BLaER1 (cell line): ENCODE measurements at regions not wholly inside any gene's neighbourhood (a gene's known extent, or its start where the extent isn't known, plus 50 kb on each side); places are given as distances from the start of the nearest gene placed in this dataset.

Experiments
- H3K27ac ChIP-seq: shearing (Covaris generic); formaldehyde crosslinking; 2 replicates; pipeline ENCODE4 v1.8.1; 2022
- H3K27me3 ChIP-seq: shearing (Covaris generic); formaldehyde crosslinking; 2 replicates; pipeline ENCODE4 v1.8.1; 2022
- H3K36me3 ChIP-seq: shearing (Covaris generic); formaldehyde crosslinking; 2 replicates; pipeline ENCODE4 v1.8.1; 2022
- H3K4me1 ChIP-seq: shearing (Covaris generic); formaldehyde crosslinking; 2 replicates; pipeline ENCODE4 v1.8.1; 2022
- H3K4me2 ChIP-seq: shearing (Covaris generic); formaldehyde crosslinking; 2 replicates; pipeline ENCODE4 v1.8.1; 2022
- H3K4me3 ChIP-seq: shearing (Covaris generic); formaldehyde crosslinking; 2 replicates; pipeline ENCODE4 v1.8.1; 2022
- H3K9ac ChIP-seq: shearing (Covaris generic); formaldehyde crosslinking; 2 replicates; pipeline ENCODE4 v1.8.1; 2022
- H3K9me3 ChIP-seq: shearing (Covaris generic); formaldehyde crosslinking; 2 replicates; pipeline ENCODE4 v1.8.1; 2022
- H4K20me1 ChIP-seq: shearing (Covaris generic); formaldehyde crosslinking; 2 replicates; pipeline ENCODE4 v1.8.1; 2022
- Cebpa-rat ChIP-seq: shearing (Covaris generic); IDR thresholded peaks from 2 replicates; pipeline ENCODE4 v1.8.1; 2022

- Histone ChIP-seq H3K27me3 (no peaks in the 10 kb centered on the region), H3K4me3 (no peak overlapping the region), H3K9ac (no peak overlapping the region), H3K9me3 (no peaks in the 10 kb centered on the region), H3K36me3 (no peaks in the 10 kb centered on the region), H3K27ac (no peak overlapping the region), H4K20me1 (no peaks in the 10 kb centered on the region), H3K4me1 (no peaks in the 10 kb centered on the region), H3K4me2 (no peak overlapping the region)
- TF ChIP-seq Cebpa-rat, result no peak
Observed at GRCh38 chr3:115423170-115423569, 200.1 kb upstream of the GAP43 start.

- Histone ChIP-seq H3K9ac (no peak overlapping the region), H3K36me3 (no peaks in the 10 kb centered on the region), H3K4me3 (no peak overlapping the region), H3K27me3 (no peaks in the 10 kb centered on the region), H3K27ac (no peak overlapping the region), H3K9me3 (no peaks in the 10 kb centered on the region), H4K20me1 (no peaks in the 10 kb centered on the region), H3K4me2 (no peak overlapping the region), H3K4me1 (no peaks in the 10 kb centered on the region)
- TF ChIP-seq Cebpa-rat, result no peak
Observed at GRCh38 chr3:115428841-115429240, 194.5 kb upstream of the GAP43 start.

GRCh38 chr3:115436767-115437301, 186.5 kb upstream of the GAP43 start:
- Histone ChIP-seq H3K27ac (no peak overlapping the region), H3K4me3 (no peak overlapping the region), H3K4me2 (no peak overlapping the region), H3K9me3 (no peaks in the 10 kb centered on the region), H3K4me1 (no peaks in the 10 kb centered on the region), H3K9ac (no peak overlapping the region), H4K20me1 (no peaks in the 10 kb centered on the region), H3K36me3 (no peaks in the 10 kb centered on the region), H3K27me3 (no peaks in the 10 kb centered on the region)
- TF ChIP-seq Cebpa-rat, result no peak

- no peaks in the 10 kb centered on the region for H4K20me1 ChIP-seq
- H3K36me3 ChIP-seq, result no peaks in the 10 kb centered on the region
- H3K9me3 ChIP-seq, result no peaks in the 10 kb centered on the region
- no peak overlapping the region for H3K4me2 ChIP-seq
- H3K4me1 ChIP-seq, result no peaks in the 10 kb centered on the region
- no peak overlapping the region for H3K4me3 ChIP-seq
- no peak for TF ChIP-seq Cebpa-rat
- H3K9ac ChIP-seq, result no peak overlapping the region
- H3K27me3 ChIP-seq, result no peaks in the 10 kb centered on the region
- H3K27ac ChIP-seq, result no peak overlapping the region
Observed at GRCh38 chr3:115438799-115439198, 184.5 kb upstream of the GAP43 start.

GRCh38 chr3:115445559-115445958, 177.8 kb upstream of the GAP43 start:
- H3K27me3 ChIP-seq, result no peaks in the 10 kb centered on the region
- no peaks in the 10 kb centered on the region for H3K4me1 ChIP-seq
- no peak overlapping the region for H3K27ac ChIP-seq
- H3K9me3 ChIP-seq, result no peaks in the 10 kb centered on the region
- H3K4me2 ChIP-seq, result no peak overlapping the region
- H4K20me1 ChIP-seq, result no peaks in the 10 kb centered on the region
- H3K9ac ChIP-seq, result no peak overlapping the region
- no peaks in the 10 kb centered on the region for H3K36me3 ChIP-seq
- H3K4me3 ChIP-seq, result no peak overlapping the region
- no peak for TF ChIP-seq Cebpa-rat

GRCh38 chr3:115448851-115449250, 174.5 kb upstream of the GAP43 start:
- H3K27me3 ChIP-seq, result no peaks in the 10 kb centered on the region
- H3K4me1 ChIP-seq, result no peaks in the 10 kb centered on the region
- no peak for TF ChIP-seq Cebpa-rat
- no peak overlapping the region for H3K27ac ChIP-seq
- H3K4me2 ChIP-seq, result no peak overlapping the region
- H4K20me1 ChIP-seq, result no peaks in the 10 kb centered on the region
- no peak overlapping the region for H3K4me3 ChIP-seq
- H3K9me3 ChIP-seq, result no peaks in the 10 kb centered on the region
- H3K36me3 ChIP-seq, result no peaks in the 10 kb centered on the region
- no peak overlapping the region for H3K9ac ChIP-seq

- TF ChIP-seq Cebpa-rat, result no peak
- Histone ChIP-seq H3K4me2 (no peak overlapping the region), H3K4me1 (no peaks in the 10 kb centered on the region), H3K4me3 (no peak overlapping the region), H3K27me3 (no peaks in the 10 kb centered on the region), H4K20me1 (no peaks in the 10 kb centered on the region), H3K9ac (no peak overlapping the region), H3K27ac (no peak overlapping the region), H3K9me3 (no peaks in the 10 kb centered on the region), H3K36me3 (no peaks in the 10 kb centered on the region)
Observed at GRCh38 chr3:115450036-115450435, 173.3 kb upstream of the GAP43 start.

- no peak overlapping the region for H3K4me3 ChIP-seq
- H4K20me1 ChIP-seq, result no peaks in the 10 kb centered on the region
- H3K27me3 ChIP-seq, result no peaks in the 10 kb centered on the region
- no peaks in the 10 kb centered on the region for H3K36me3 ChIP-seq
- no peak for TF ChIP-seq Cebpa-rat
- H3K9ac ChIP-seq, result no peak overlapping the region
- no peak overlapping the region for H3K4me2 ChIP-seq
- H3K9me3 ChIP-seq, result no peaks in the 10 kb centered on the region
- no peaks in the 10 kb centered on the region for H3K4me1 ChIP-seq
- no peak overlapping the region for H3K27ac ChIP-seq
Observed at GRCh38 chr3:115464036-115464435, 159.3 kb upstream of the GAP43 start.

GRCh38 chr3:115469649-115470048, 153.7 kb upstream of the GAP43 start:
- Histone ChIP-seq H3K4me1 (no peaks in the 10 kb centered on the region; the same call in 1 of the 2 replicates), H3K4me3 (no peak overlapping the region), H3K27me3 (no peaks in the 10 kb centered on the region), H3K9me3 (no peaks in the 10 kb centered on the region), H3K27ac (no peak overlapping the region), H3K36me3 (no peaks in the 10 kb centered on the region), H4K20me1 (no peaks in the 10 kb centered on the region), H3K4me2 (no peak overlapping the region), H3K9ac (no peak overlapping the region)
- no peak for TF ChIP-seq Cebpa-rat

GRCh38 chr3:115470254-115470653, 153.1 kb upstream of the GAP43 start:
- no peaks in the 10 kb centered on the region for H3K9me3 ChIP-seq
- H3K27ac ChIP-seq, result no peak overlapping the region
- H3K9ac ChIP-seq, result no peak overlapping the region
- no peak for TF ChIP-seq Cebpa-rat
- no peaks in the 10 kb centered on the region for H4K20me1 ChIP-seq
- H3K4me3 ChIP-seq, result no peak overlapping the region
- no peaks in the 10 kb centered on the region; the same call in 1 of the 2 replicates for H3K4me1 ChIP-seq
- H3K4me2 ChIP-seq, result no peak overlapping the region
- no peaks in the 10 kb centered on the region for H3K27me3 ChIP-seq
- H3K36me3 ChIP-seq, result no peaks in the 10 kb centered on the region
